AG08396 (cell line): ENCODE measurements at regions not wholly inside any gene's neighbourhood (a gene's known extent, or its start where the extent isn't known, plus 50 kb on each side); places are given as distances from the start of the nearest gene placed in this dataset.

Experiments used
- DNase-seq: peaks from one replicate; pipeline ENCODE4 v3.0.0; 2012; ENCODE audit warnings: low spot score, mixed read lengths

DNA sequence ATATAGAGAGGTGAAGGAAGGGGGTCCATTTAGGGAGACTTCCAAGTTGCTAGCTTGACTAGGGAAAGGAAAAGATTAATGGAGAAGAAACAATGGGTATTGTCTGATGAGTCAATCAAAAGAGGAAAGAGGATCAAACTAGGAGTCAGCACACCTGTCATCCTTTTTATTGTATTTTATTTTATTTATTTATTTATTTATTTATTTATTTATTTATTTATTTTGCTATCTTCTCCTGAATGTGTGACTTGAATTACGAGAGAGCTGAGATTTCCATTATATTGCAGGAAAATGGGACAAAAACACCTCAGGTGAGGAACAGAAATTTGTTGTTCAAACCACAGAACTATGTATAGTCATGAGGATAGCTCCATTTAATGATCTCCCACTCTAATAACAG, 58.9 kb downstream of the NUDT11 start:
- DNase-seq: no peak

GRCh38 chrX:51435101-51435500, 61.3 kb downstream of the NUDT11 start:
- no peak for DNase-seq

- DNase-seq: no peak
Observed at GRCh38 chrX:51421972-51422597, 74.3 kb downstream of the NUDT11 start.

DNA sequence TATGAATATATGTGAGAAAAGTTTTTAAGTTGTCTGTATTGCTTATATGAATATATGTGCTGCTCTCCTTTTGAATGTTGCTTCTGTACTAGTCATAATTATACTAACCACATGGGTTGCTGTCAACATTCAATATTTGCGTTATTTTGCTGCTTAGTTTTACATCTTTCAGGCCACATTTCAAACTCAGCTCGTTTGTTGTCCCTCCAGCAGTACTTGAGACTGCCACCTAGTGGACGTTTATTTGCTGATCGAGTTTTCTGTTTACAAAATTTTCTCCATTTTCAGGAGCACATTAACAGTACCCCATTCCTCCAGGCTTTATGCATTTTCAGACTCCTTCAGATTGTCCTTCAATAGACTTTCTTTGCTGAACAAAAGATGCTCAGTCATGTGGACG, 75.8 kb downstream of the NUDT11 start:
- peak; percentile 43 for DNase-seq

- DNase-seq: no peak
Observed at GRCh38 chrX:51408462-51408861, 75.8 kb downstream of the NUDT10 start.

GRCh38 chrX:51407520-51408409, 75.1 kb downstream of the NUDT10 start:
- DNase-seq: no peak

GRCh38 chrX:51406688-51407519, 74.3 kb downstream of the NUDT10 start:
- no peak for DNase-seq

- DNase-seq: no peak
Observed at GRCh38 chrX:51404445-51404844, 71.8 kb downstream of the NUDT10 start.

- no peak for DNase-seq
Observed at GRCh38 chrX:51395810-51396728, 63.4 kb downstream of the NUDT10 start.

GRCh38 chrX:51395480-51395809, 62.8 kb downstream of the NUDT10 start:
- no peak for DNase-seq
